OCI-LY7 (cell line): ENCODE measurements at regions not wholly inside any gene's neighbourhood (a gene's known extent, or its start where the extent isn't known, plus 50 kb on each side); places are given as distances from the start of the nearest gene placed in this dataset.

Source experiments
- CTCF ChIP-seq: fragments of 200-600 bp; sonication (generic); conservative IDR thresholded peaks from 2 replicates; pipeline ENCODE4 v1.5.1; 2014; ENCODE audit warnings: mild to moderate bottlenecking, antibody characterized with exemption, low read length, moderate library complexity, mixed read lengths
- EZH2phosphoT487 ChIP-seq: fragments of 200-600 bp; sonication (generic); IDR thresholded peaks from 2 replicates; pipeline ENCODE4 v1.6.1; 2018; ENCODE audit warnings: low read depth, borderline replicate concordance, mild to moderate bottlenecking, mixed run types, antibody characterized with exemption, low read length, moderate library complexity, mixed read lengths

GRCh38 chrX:3807906-3808305 lies 94.5 kb upstream of the PRKX start:
- no peak for TF ChIP-seq CTCF
- TF ChIP-seq EZH2phosphoT487, result no peak
